WERI-Rb-1 (cell line): ENCODE measurements at regions not wholly inside any gene's neighbourhood (a gene's known extent, or its start where the extent isn't known, plus 50 kb on each side); places are given as distances from the start of the nearest gene placed in this dataset.

ENCODE experiments used
- DNase-seq: peaks from one replicate; pipeline ENCODE4 v3.0.0-alpha.2; 2020
- H3K27ac ChIP-seq: fragments of 250-450 bp; sonication (Bioruptor Pico); 2 replicates; pipeline ENCODE4 v1.5.1; 2020; ENCODE audit warnings: mild to moderate bottlenecking, moderate library complexity
- H3K27me3 ChIP-seq: fragments of 250-450 bp; sonication (Bioruptor Pico); 2 replicates; pipeline ENCODE4 v1.5.1; 2021; ENCODE audit warnings: mild to moderate bottlenecking, low read depth, moderate library complexity; ENCODE audit not compliant: insufficient read depth, severe bottlenecking
- H3K36me3 ChIP-seq: fragments of 250-450 bp; sonication (Bioruptor Pico); 2 replicates; pipeline ENCODE4 v1.5.1; 2020; ENCODE audit warnings: mild to moderate bottlenecking, moderate library complexity
- H3K4me3 ChIP-seq: 2 replicates; pipeline ENCODE4 v1.5.1; 2011; ENCODE audit warnings: low read depth, mild to moderate bottlenecking, control low read depth, low read length
- H3K9me3 ChIP-seq: fragments of 250-450 bp; sonication (Bioruptor Pico); 2 replicates; pipeline ENCODE4 v1.5.1; 2021; ENCODE audit warnings: mild to moderate bottlenecking, moderate library complexity; ENCODE audit not compliant: severe bottlenecking
- CTCF ChIP-seq: IDR thresholded peaks from 2 replicates; pipeline ENCODE4 v1.5.1; 2011; ENCODE audit warnings: low read depth, mild to moderate bottlenecking, control low read depth, inconsistent platforms, low read length

- Histone ChIP-seq H3K9me3 (no peaks in the 10 kb centered on the region), H3K27me3 (no peaks in the 10 kb centered on the region), H3K4me3 (no peak overlapping the region), H3K36me3 (no peaks in the 10 kb centered on the region), H3K27ac (no peak overlapping the region)
- no peak for DNase-seq
- no peak for TF ChIP-seq CTCF
Observed at GRCh38 chr13:38519229-38519911, 167.5 kb upstream of the FREM2 start.

GRCh38 chr13:38520041-38520440 lies 166.8 kb upstream of the FREM2 start:
- no peaks in the 10 kb centered on the region for H3K9me3 ChIP-seq
- H3K36me3 ChIP-seq, result no peaks in the 10 kb centered on the region
- H3K4me3 ChIP-seq, result no peak overlapping the region
- DNase-seq, result no peak
- H3K27me3 ChIP-seq, result no peaks in the 10 kb centered on the region
- no peak for TF ChIP-seq CTCF
- H3K27ac ChIP-seq, result no peak overlapping the region

GRCh38 chr13:38527140-38527539 lies 159.7 kb upstream of the FREM2 start:
- no peaks in the 10 kb centered on the region for H3K36me3 ChIP-seq
- no peak for TF ChIP-seq CTCF
- no peak overlapping the region for H3K27ac ChIP-seq
- H3K4me3 ChIP-seq, result no peak overlapping the region
- H3K27me3 ChIP-seq, result no peaks in the 10 kb centered on the region
- no peaks in the 10 kb centered on the region for H3K9me3 ChIP-seq
- no peak for DNase-seq

- no peak for DNase-seq
- Histone ChIP-seq H3K27me3 (no peaks in the 10 kb centered on the region), H3K9me3 (no peaks in the 10 kb centered on the region), H3K27ac (no peak overlapping the region), H3K36me3 (no peaks in the 10 kb centered on the region), H3K4me3 (no peak overlapping the region)
- TF ChIP-seq CTCF, result no peak
Observed at GRCh38 chr13:38528986-38529385, 157.9 kb upstream of the FREM2 start.

- Histone ChIP-seq H3K36me3 (no peaks in the 10 kb centered on the region), H3K4me3 (no peak overlapping the region), H3K9me3 (no peaks in the 10 kb centered on the region), H3K27ac (no peak overlapping the region), H3K27me3 (no peaks in the 10 kb centered on the region)
- no peak for TF ChIP-seq CTCF
- no peak for DNase-seq
Observed at GRCh38 chr13:38530492-38530891, 156.4 kb upstream of the FREM2 start.

GRCh38 chr13:38535261-38535660 lies 151.6 kb upstream of the FREM2 start:
- Histone ChIP-seq H3K27ac (no peak overlapping the region), H3K9me3 (no peaks in the 10 kb centered on the region), H3K36me3 (no peaks in the 10 kb centered on the region), H3K27me3 (no peaks in the 10 kb centered on the region), H3K4me3 (no peak overlapping the region)
- DNase-seq, result no peak
- no peak for TF ChIP-seq CTCF
